Smooth muscle cell (in vitro differentiated cells): ENCODE measurements at regions not wholly inside any gene's neighbourhood (a gene's known extent, or its start where the extent isn't known, plus 50 kb on each side); places are given as distances from the start of the nearest gene placed in this dataset.

Source experiments
- DNase-seq: peaks from one replicate; lab custom pipeline; 2025; ENCODE audit not compliant: unreplicated experiment; lab: John Stamatoyannopoulos, UW
- H2AFZ ChIP-seq: fragments of 200-600 bp; sonication (generic); 2 replicates; pipeline ENCODE4 v1.6.0; 2016; ENCODE audit warnings: antibody characterized with exemption, low read depth, mild to moderate bottlenecking
- H3F3A ChIP-seq: fragments of 200-600 bp; sonication (generic); 2 replicates; pipeline ENCODE4 v1.6.0; 2017; ENCODE audit warnings: antibody characterized with exemption, low read depth
- H3K27ac ChIP-seq: fragments of 200-600 bp; sonication (generic); 2 replicates; pipeline ENCODE4 v1.5.1; 2016; ENCODE audit warnings: low read depth, mild to moderate bottlenecking
- H3K27me3 ChIP-seq: fragments of 200-600 bp; sonication (generic); 2 replicates; pipeline ENCODE4 v1.6.1; 2016; ENCODE audit warnings: low read depth, mild to moderate bottlenecking
- H3K36me3 ChIP-seq: fragments of 200-600 bp; sonication (generic); 2 replicates; pipeline ENCODE4 v1.5.1; 2016; ENCODE audit warnings: low read depth
- H3K4me1 ChIP-seq: fragments of 200-600 bp; sonication (generic); 2 replicates; pipeline ENCODE4 v1.5.1; 2016; ENCODE audit warnings: low read depth
- H3K4me2 ChIP-seq: fragments of 200-600 bp; sonication (generic); 2 replicates; pipeline ENCODE4 v1.6.0; 2016; ENCODE audit warnings: mild to moderate bottlenecking
- H3K4me3 ChIP-seq: fragments of 200-600 bp; sonication (generic); 2 replicates; pipeline ENCODE4 v1.5.1; 2016; ENCODE audit warnings: mild to moderate bottlenecking
- H3K79me2 ChIP-seq: fragments of 200-600 bp; sonication (generic); 2 replicates; pipeline ENCODE4 v1.6.0; 2016; ENCODE audit warnings: low read depth, mild to moderate bottlenecking
- H3K9ac ChIP-seq: fragments of 200-600 bp; sonication (generic); 2 replicates; pipeline ENCODE4 v1.6.0; 2016; ENCODE audit warnings: low read depth
- H3K9me3 ChIP-seq: fragments of 200-600 bp; sonication (generic); replicated peaks from 2 replicates; pipeline ENCODE4 v1.5.1; 2016; ENCODE audit warnings: low read depth
- H4K20me1 ChIP-seq: fragments of 200-600 bp; sonication (generic); 2 replicates; pipeline ENCODE4 v1.6.0; 2016; ENCODE audit warnings: low read depth
- CTCF ChIP-seq: fragments of 200-600 bp; sonication (generic); IDR thresholded peaks from 2 replicates; pipeline ENCODE4 v1.5.1; 2017; ENCODE audit warnings: borderline replicate concordance, mild to moderate bottlenecking, antibody characterized with exemption; ENCODE audit not compliant: insufficient read depth, poor library complexity, severe bottlenecking
- WGBS: methylation state at CpG from one replicate; pipeline ENCODE4 v1.1.7; 2016; ENCODE audit warnings: low lambda C conversion rate; 5-methylcytosine and 5-hydroxymethylcytosine counted together

- no peaks in the 10 kb centered on the region for H3K9me3 ChIP-seq
- TF ChIP-seq CTCF = no peak
- no peak overlapping the region for H3K9ac ChIP-seq
- 95% methylated on average over 1 of the region's 1 CpG for WGBS
- no peak overlapping the region for H3K4me3 ChIP-seq
- H3F3A ChIP-seq = no peaks in the 10 kb centered on the region
- no peaks in the 10 kb centered on the region for H3K36me3 ChIP-seq
- no peak overlapping the region for H3K4me2 ChIP-seq
- H4K20me1 ChIP-seq = no peaks in the 10 kb centered on the region
- no peak overlapping the region for H3K27ac ChIP-seq
- H2AFZ ChIP-seq = no peak overlapping the region
- DNase-seq = no peak
- no peaks in the 10 kb centered on the region for H3K4me1 ChIP-seq
- H3K27me3 ChIP-seq = no peaks in the 10 kb centered on the region
- no peaks in the 10 kb centered on the region for H3K79me2 ChIP-seq
These were observed 58.7 kb upstream of the ARMC2 start for GRCh38 chr6:108789475-108789874.

GRCh38 chr6:108791700-108792099 is 56.5 kb upstream of the ARMC2 start:
- Histone ChIP-seq H3K79me2 (no peaks in the 10 kb centered on the region), H3F3A (no peaks in the 10 kb centered on the region), H3K36me3 (no peaks in the 10 kb centered on the region), H3K9ac (no peak overlapping the region), H3K9me3 (no peaks in the 10 kb centered on the region), H3K4me3 (no peak overlapping the region), H3K27ac (no peak overlapping the region), H3K27me3 (no peaks in the 10 kb centered on the region), H4K20me1 (no peaks in the 10 kb centered on the region), H3K4me2 (no peak overlapping the region), H3K4me1 (no peaks in the 10 kb centered on the region), H2AFZ (no peak overlapping the region)
- no peak for TF ChIP-seq CTCF
- no peak for DNase-seq

- H2AFZ ChIP-seq = no peak overlapping the region
- no peaks in the 10 kb centered on the region for H3K79me2 ChIP-seq
- H3K4me3 ChIP-seq = no peak overlapping the region
- DNase-seq = no peak
- peaks cover 13% of the 10 kb centered on the region for H3K4me1 ChIP-seq
- no peaks in the 10 kb centered on the region for H3K36me3 ChIP-seq
- no peak overlapping the region for H3K9ac ChIP-seq
- no peaks in the 10 kb centered on the region for H3F3A ChIP-seq
- no peaks in the 10 kb centered on the region for H3K9me3 ChIP-seq
- H3K27ac ChIP-seq = no peak overlapping the region
- no peaks in the 10 kb centered on the region for H4K20me1 ChIP-seq
- 90% methylated on average over 5 of the region's 5 CpGs for WGBS
- no peaks in the 10 kb centered on the region for H3K27me3 ChIP-seq
- TF ChIP-seq CTCF = no peak
- no peak overlapping the region for H3K4me2 ChIP-seq
These were observed 54.5 kb upstream of the ARMC2 start for GRCh38 chr6:108793516-108794251.

GRCh38 chr6:108795122-108795521 is 53.1 kb upstream of the ARMC2 start:
- no peak for DNase-seq
- H3K4me2 ChIP-seq = no peak overlapping the region
- no peak for TF ChIP-seq CTCF
- H4K20me1 ChIP-seq = no peaks in the 10 kb centered on the region
- 97% methylated on average over 3 of the region's 3 CpGs for WGBS
- no peak overlapping the region for H2AFZ ChIP-seq
- H3K4me1 ChIP-seq = peaks cover 14% of the 10 kb centered on the region
- no peaks in the 10 kb centered on the region for H3K36me3 ChIP-seq
- H3F3A ChIP-seq = peaks cover 5% of the 10 kb centered on the region
- H3K9ac ChIP-seq = no peak overlapping the region
- no peaks in the 10 kb centered on the region for H3K9me3 ChIP-seq
- H3K27me3 ChIP-seq = no peaks in the 10 kb centered on the region
- H3K27ac ChIP-seq = no peak overlapping the region
- no peak overlapping the region for H3K4me3 ChIP-seq
- H3K79me2 ChIP-seq = no peaks in the 10 kb centered on the region
